ENCODE measurements at regions not wholly inside any gene's neighbourhood (a gene's known extent, or its start where the extent isn't known, plus 50 kb on each side); places are given as distances from the start of the nearest gene placed in this dataset.

DNA sequence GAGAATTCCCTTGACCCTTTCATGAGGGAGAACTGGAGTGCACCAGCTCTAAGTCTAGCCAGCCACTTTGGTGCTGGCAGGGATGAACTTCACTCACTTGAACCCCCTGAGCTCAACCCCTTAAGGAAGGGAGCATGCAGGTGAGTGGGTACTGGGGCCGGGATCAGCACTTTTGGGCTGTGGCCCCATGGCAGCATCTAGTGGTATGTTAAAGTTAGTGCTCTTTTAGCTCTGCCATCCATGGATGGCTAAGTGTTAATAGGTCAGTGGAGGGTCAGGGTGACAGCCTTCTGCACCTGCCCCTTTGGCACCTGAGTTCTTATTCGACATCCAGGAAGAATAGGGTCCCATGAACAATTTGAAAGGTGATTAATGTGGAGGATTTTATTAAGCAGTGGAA is 689.0 kb upstream of the FSHR start:
- TF ChIP-seq POLR2AphosphoS5 (IDR thresholded peaks at IDR 0.05; ENCODE audit: low read depth, low read length) (no peak), TAF1 (IDR thresholded peaks at IDR 0.05; ENCODE audit: borderline replicate concordance, low read depth, low read length) (no peak), POLR2A (IDR thresholded peaks at IDR 0.05; ENCODE audit: low read depth, low read length) (no peak)

Data from GM12892 (cell line).